HCT116 (cell line): ENCODE measurements at regions not wholly inside any gene's neighbourhood (a gene's known extent, or its start where the extent isn't known, plus 50 kb on each side); places are given as distances from the start of the nearest gene placed in this dataset.

ENCODE experiments used
- ATAC-seq: fragments of 200-7000 bp; cut with Tn5 transposase; 2 replicates; pipeline ENCODE4 v1.9.1; 2020; ENCODE audit warnings: mild to moderate bottlenecking, moderate library complexity
- BruUV-seq: library from RNA; stranded (reverse); fragments of 400-500 nt; replicated peaks from 2 replicates; lab custom pipeline; 2021; lab: Mats Ljungman, UMichigan
- CTCF ChIA-PET: fragments of 300-600 bp; sonication (Branson Sonifier 250); formaldehyde crosslinking; loops from one replicate; lab custom pipeline; 2021; ENCODE audit warnings: antibody characterized with exemption; lab: Charles Lee
- POLR2A ChIA-PET: fragments of 300-600, 350-600 bp; sonication (Branson Sonifier 250); formaldehyde crosslinking; loops from one replicate; lab custom pipeline; 2021; ENCODE audit warnings: antibody characterized with exemption; lab: Charles Lee
- RAD21 ChIA-PET, 2 experiments: fragments of 300-600 bp; sonication (Branson Sonifier 250); formaldehyde crosslinking; loops; one replicate each; lab custom pipeline; 2023; ENCODE audit warnings: low total read pairs in 2 of 2; ENCODE audit not compliant: uncharacterized antibody in 2 of 2, unreplicated experiment in 2 of 2, low non-redundant PET in 1 of 2; lab: Charles Lee
- DNase-seq: peaks from one replicate; pipeline ENCODE4 v3.0.0-alpha.2; 2010; ENCODE audit warnings: low read depth, low spot score
- H2AFZ ChIP-seq: fragments of 200-600 bp; shearing (Covaris generic), sonication (generic); 2 replicates; pipeline ENCODE4 v1.6.1; 2017; ENCODE audit warnings: low read depth, mixed run types, mixed read lengths, antibody characterized with exemption, low read length; ENCODE audit not compliant: poor library complexity, severe bottlenecking
- H3K27ac ChIP-seq: 2 replicates; pipeline ENCODE4 v1.5.1; 2012; ENCODE audit warnings: low read depth, low read length
- H3K27me3 ChIP-seq: fragments of 200-600 bp; sonication (generic); 2 replicates; pipeline ENCODE4 v1.6.1; 2016; ENCODE audit warnings: mixed run types, low read length, mixed read lengths; ENCODE audit not compliant: insufficient read depth
- H3K36me3 ChIP-seq, 2 experiments: fragments of 200-500 bp in 1 of 2; fragments of 200-600 bp in 1 of 2; sonication (Bioruptor generic) in 1 of 2; sonication (generic) in 1 of 2; 2 replicates each; pipeline versions ENCODE4 v1.5.1 to v1.6.1; 2014 to 2016; ENCODE audit warnings: low read length in 2 of 2, inconsistent platforms in 1 of 2, mixed read lengths in 1 of 2, mixed run types in 1 of 2; ENCODE audit not compliant: insufficient read depth in 2 of 2, control insufficient read depth in 1 of 2
- H3K4me1 ChIP-seq, 2 experiments: fragments of 200-600 bp in 1 of 2; sonication (generic) in 1 of 2; 2 replicates each; pipeline versions ENCODE4 v1.5.1 to v1.6.1; 2012 to 2017; ENCODE audit warnings: low read length in 2 of 2, inconsistent platforms in 1 of 2, mild to moderate bottlenecking in 1 of 2, mixed read lengths in 1 of 2, mixed run types in 1 of 2, moderate library complexity in 1 of 2; ENCODE audit not compliant: insufficient read depth in 2 of 2, control insufficient read depth in 1 of 2
- H3K4me2 ChIP-seq: fragments of 200-600 bp; sonication (generic); 2 replicates; pipeline ENCODE4 v1.6.1; 2017; ENCODE audit warnings: mixed run types, low read length, mixed read lengths
- H3K4me3 ChIP-seq, 2 experiments: fragments of 200-600 bp in 1 of 2; sonication (generic) in 1 of 2; replicated peaks in 1 of 2; 2 replicates each; pipeline ENCODE4 v1.5.1; 2011 to 2016; ENCODE audit warnings: low read length in 2 of 2, control low read depth in 1 of 2, low read depth in 1 of 2, mild to moderate bottlenecking in 1 of 2, mixed read lengths in 1 of 2, mixed run types in 1 of 2
- H3K79me2 ChIP-seq: fragments of 200-600 bp; sonication (generic); 2 replicates; pipeline ENCODE4 v1.6.1; 2017; ENCODE audit warnings: mild to moderate bottlenecking, mixed run types, low read length, moderate library complexity, mixed read lengths; ENCODE audit not compliant: insufficient read depth
- H3K9ac ChIP-seq: fragments of 200-600 bp; sonication (generic); 2 replicates; pipeline ENCODE4 v1.6.1; 2016; ENCODE audit warnings: low read length, mixed read lengths
- H3K9me2 ChIP-seq: fragments of 200-600 bp; sonication (generic), shearing (Covaris generic); 2 replicates; pipeline ENCODE4 v1.6.1; 2017; ENCODE audit warnings: mixed run types, mild to moderate bottlenecking, moderate library complexity; ENCODE audit not compliant: insufficient read depth
- H3K9me3 ChIP-seq, 2 experiments: fragments of 200-500 bp in 1 of 2; fragments of 200-600 bp in 1 of 2; sonication (Bioruptor generic) in 1 of 2; sonication (generic) in 1 of 2; 2 replicates each; pipeline ENCODE4 v1.6.1; 2014 to 2017; ENCODE audit warnings: low read length in 2 of 2, mixed read lengths in 2 of 2, inconsistent platforms in 1 of 2, low read depth in 1 of 2, mild to moderate bottlenecking in 1 of 2, mixed run types in 1 of 2, moderate library complexity in 1 of 2; ENCODE audit not compliant: control insufficient read depth in 1 of 2, insufficient read depth in 1 of 2
- H4K20me1 ChIP-seq: fragments of 200-600 bp; sonication (generic), shearing (Covaris generic); 2 replicates; pipeline ENCODE4 v1.6.1; 2017; ENCODE audit warnings: mixed run types, mild to moderate bottlenecking, moderate library complexity; ENCODE audit not compliant: insufficient read depth
- ATF3 ChIP-seq: IDR thresholded peaks from 2 replicates; pipeline ENCODE4 v1.6.1; 2012
- CTCF ChIP-seq, 3 experiments: fragments of 200-600 bp in 1 of 3; sonication (generic) in 1 of 3; IDR thresholded peaks in 2 of 3; conservative IDR thresholded peaks in 1 of 3; 2 replicates each; pipeline ENCODE4 v1.5.1; 2012 to 2017; ENCODE audit warnings: low read depth in 2 of 3, low read length in 2 of 3, antibody characterized with exemption in 1 of 3, borderline replicate concordance in 1 of 3, control low read depth in 1 of 3, mild to moderate bottlenecking in 1 of 3, mixed read lengths in 1 of 3, mixed run types in 1 of 3, moderate library complexity in 1 of 3; ENCODE audit not compliant: insufficient read depth in 1 of 3
- ELF1 ChIP-seq: IDR thresholded peaks from 2 replicates; pipeline ENCODE4 v1.6.1; 2012; ENCODE audit warnings: low read depth, borderline replicate concordance
- EZH2 ChIP-seq: fragments of 200-600 bp; sonication (generic); IDR thresholded peaks from 2 replicates; pipeline ENCODE4 v1.6.1; 2017; ENCODE audit warnings: antibody characterized with exemption, mixed run types
- FOSL1 ChIP-seq: IDR thresholded peaks from 2 replicates; pipeline ENCODE4 v1.6.1; 2012; ENCODE audit warnings: low read depth
- POLR2A ChIP-seq: IDR thresholded peaks from 2 replicates; pipeline ENCODE4 v1.7.0; 2011; ENCODE audit warnings: borderline replicate concordance; ENCODE audit not compliant: insufficient read depth, insufficient read length; ENCODE audit errors: extremely low read depth
- TCF7L2 ChIP-seq: IDR thresholded peaks from 2 replicates; pipeline ENCODE4 v1.7.0; 2011; ENCODE audit warnings: borderline replicate concordance, inconsistent platforms; ENCODE audit not compliant: insufficient read depth, insufficient read length; ENCODE audit errors: extremely low read depth
- ZBTB33 ChIP-seq: IDR thresholded peaks from 2 replicates; pipeline ENCODE4 v1.6.1; 2011; ENCODE audit warnings: mild to moderate bottlenecking, low read length, moderate library complexity; ENCODE audit not compliant: insufficient replicate concordance; ENCODE audit errors: extremely low read depth
- ZFX ChIP-seq: fragments of 450-650 bp; IDR thresholded peaks from 2 replicates; pipeline ENCODE4 v1.6.1; 2017
- intact Hi-C: fragments of 100-400 bp; cut with micrococcal nuclease; formaldehyde crosslinking; loops from 2 replicates; pipeline ENCODE4 v1.10.0; 2022

GRCh38 chr12:81863406-81863805 lies 104.3 kb upstream of the PPFIA2 start:
- POLR2A ChIA-PET = no interaction called here
- H3K36me3 ChIP-seq = no peaks in the 10 kb centered on the region
- RAD21 ChIA-PET = no interaction called here
- H3K9ac ChIP-seq = no peak overlapping the region
- CTCF ChIA-PET = no interaction called here
- DNase-seq (no peak), ATAC-seq (no peak)
- H2AFZ ChIP-seq = no peak overlapping the region
- no TSS peak for BruUV-seq
- TF ChIP-seq POLR2A (no peak), ZFX (no peak), EZH2 (no peak), CTCF (IDR thresholded peaks at IDR 0.05 in 2 of 3, conservative IDR thresholded peaks at IDR 0.05 in 1 of 3; ENCODE audit: borderline replicate concordance in 1 of 3, insufficient read depth in 1 of 3, low read depth in 2 of 3, low read length in 2 of 3) (no peak), ATF3 (no peak), TCF7L2 (no peak), FOSL1 (no peak), ZBTB33 (no peak), ELF1 (no peak)
- no peaks in the 10 kb centered on the region for H3K27me3 ChIP-seq
- H3K27ac ChIP-seq = no peak overlapping the region
- H3K9me2 ChIP-seq = no peaks in the 10 kb centered on the region
- H3K4me1 ChIP-seq = no peaks in the 10 kb centered on the region
- no peak overlapping the region for H3K4me3 ChIP-seq
- H4K20me1 ChIP-seq = no peaks in the 10 kb centered on the region
- H3K79me2 ChIP-seq = no peaks in the 10 kb centered on the region
- intact Hi-C loops = no loop called here
- no peaks in the 10 kb centered on the region for H3K9me3 ChIP-seq
- H3K4me2 ChIP-seq = no peak overlapping the region
